GM12872 (cell line): ENCODE measurements at regions not wholly inside any gene's neighbourhood (a gene's known extent, or its start where the extent isn't known, plus 50 kb on each side); places are given as distances from the start of the nearest gene placed in this dataset.

Experiments used
- TF ChIP-seq, protein P1 (sequence below): IDR thresholded peaks from 3 replicates; pipeline ENCODE4 v1.5.1; 2011; ENCODE audit warnings: low read depth, mild to moderate bottlenecking, low read length, moderate library complexity; ENCODE audit not compliant: insufficient read depth

DNA sequence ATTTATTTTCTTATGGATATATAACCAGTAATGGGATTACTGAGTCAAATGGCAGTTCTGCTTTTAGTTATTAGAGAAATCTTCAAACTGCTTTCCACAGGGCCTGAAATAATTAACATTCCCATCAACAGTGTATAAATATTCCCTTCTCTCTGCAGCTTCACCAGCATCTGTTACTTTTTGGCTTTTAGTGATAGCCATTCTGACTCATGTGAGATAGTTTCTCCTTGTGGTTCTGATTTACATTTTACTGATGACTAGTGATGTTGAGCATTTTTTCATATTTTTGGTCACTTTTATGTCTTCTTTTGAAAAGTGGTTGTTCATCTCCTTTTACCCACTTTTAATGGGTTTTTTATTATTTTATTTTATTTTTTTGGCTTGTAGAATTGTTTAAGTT is 1290.3 kb upstream of the CDH9 start:
- TF ChIP-seq, protein P1, sequence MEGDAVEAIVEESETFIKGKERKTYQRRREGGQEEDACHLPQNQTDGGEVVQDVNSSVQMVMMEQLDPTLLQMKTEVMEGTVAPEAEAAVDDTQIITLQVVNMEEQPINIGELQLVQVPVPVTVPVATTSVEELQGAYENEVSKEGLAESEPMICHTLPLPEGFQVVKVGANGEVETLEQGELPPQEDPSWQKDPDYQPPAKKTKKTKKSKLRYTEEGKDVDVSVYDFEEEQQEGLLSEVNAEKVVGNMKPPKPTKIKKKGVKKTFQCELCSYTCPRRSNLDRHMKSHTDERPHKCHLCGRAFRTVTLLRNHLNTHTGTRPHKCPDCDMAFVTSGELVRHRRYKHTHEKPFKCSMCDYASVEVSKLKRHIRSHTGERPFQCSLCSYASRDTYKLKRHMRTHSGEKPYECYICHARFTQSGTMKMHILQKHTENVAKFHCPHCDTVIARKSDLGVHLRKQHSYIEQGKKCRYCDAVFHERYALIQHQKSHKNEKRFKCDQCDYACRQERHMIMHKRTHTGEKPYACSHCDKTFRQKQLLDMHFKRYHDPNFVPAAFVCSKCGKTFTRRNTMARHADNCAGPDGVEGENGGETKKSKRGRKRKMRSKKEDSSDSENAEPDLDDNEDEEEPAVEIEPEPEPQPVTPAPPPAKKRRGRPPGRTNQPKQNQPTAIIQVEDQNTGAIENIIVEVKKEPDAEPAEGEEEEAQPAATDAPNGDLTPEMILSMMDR: no peak

DNA sequence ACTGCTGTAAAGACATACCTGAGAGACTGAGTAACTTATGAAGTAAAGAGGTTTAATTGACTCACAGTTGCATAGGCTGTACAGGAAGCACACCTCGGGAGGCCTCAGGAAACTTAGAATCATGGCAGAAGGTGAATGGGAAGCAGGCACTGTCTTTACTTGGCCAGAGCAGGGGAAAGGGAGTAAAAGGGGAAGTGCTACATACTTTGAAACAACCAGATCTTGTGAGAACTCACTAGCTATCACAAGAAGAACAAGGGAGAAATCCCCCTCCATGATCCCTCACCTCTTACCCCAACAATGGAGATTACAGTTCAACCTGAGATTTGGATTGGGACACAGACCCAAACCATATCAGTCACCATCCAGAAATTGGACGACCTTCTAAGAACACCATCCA is 1285.8 kb upstream of the CDH9 start:
- TF ChIP-seq, protein P1: no peak

DNA sequence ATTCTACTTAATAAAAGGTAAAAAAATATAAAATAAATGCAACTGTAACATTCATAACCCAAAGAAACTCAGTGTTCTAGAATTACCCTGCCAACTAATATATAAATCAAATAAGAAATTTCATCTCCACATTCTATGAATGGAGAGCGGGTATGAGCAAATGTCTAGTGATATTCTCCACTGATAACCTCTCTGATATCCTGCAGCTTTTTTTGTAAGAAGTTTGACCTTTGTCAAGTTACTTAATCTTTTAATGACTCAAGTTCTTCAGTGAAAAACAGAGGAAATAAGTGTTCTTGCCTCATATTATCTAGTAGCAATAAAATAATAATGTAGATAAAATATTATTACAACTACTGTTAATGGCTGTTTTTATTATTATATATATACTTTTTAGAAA is 1275.6 kb upstream of the CDH9 start:
- TF ChIP-seq, protein P1: no peak

DNA sequence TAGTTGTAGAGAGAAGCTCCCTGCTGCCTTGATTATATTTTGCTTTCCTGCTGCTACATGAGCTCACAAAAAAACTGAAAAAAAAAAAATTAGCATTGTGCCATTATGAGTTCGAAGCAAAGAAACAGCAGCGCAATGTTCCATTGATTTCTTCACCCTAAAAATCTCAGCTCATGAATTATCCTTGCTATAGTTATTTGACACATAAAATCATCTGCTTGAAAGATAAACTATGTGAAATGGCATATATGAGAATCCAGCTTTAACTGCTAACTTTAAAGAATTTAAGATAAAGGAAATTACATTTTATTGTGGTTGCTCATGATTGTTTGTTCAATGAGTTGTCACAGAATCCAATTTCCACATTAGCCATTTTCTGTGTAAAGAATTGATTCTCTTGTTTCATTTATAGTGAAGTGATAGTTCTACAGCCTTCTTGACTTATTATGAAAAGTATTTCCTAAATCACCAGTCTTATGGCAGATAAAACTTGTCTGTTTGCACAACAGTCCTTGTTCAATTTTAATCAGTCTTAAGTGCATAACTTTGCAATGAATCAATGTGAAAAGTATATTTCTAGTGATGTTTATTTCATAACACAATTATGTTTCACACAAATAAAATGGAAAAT is 1275.0 kb upstream of the CDH9 start:
- TF ChIP-seq, protein P1: no peak

DNA sequence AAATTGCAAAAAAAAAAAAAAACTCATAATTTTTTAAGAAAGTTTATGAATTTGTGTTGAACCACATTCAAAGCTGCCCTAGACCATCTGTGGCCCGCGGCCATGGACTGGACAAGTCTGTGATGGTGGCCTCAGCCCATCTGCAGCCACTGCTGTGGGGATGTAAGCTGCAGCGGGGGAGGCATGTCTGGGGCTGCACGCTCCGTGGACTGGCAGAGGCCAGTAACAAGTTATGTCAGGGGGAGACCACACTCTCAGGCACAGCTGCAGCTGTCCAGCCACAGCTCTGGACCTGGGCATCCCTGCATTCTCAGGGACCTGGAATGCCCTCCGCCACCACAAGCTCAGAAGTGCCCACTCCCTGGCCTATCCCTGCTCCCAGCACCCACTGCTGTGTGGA is 1272.3 kb upstream of the CDH9 start:
- TF ChIP-seq, protein P1: no peak

DNA sequence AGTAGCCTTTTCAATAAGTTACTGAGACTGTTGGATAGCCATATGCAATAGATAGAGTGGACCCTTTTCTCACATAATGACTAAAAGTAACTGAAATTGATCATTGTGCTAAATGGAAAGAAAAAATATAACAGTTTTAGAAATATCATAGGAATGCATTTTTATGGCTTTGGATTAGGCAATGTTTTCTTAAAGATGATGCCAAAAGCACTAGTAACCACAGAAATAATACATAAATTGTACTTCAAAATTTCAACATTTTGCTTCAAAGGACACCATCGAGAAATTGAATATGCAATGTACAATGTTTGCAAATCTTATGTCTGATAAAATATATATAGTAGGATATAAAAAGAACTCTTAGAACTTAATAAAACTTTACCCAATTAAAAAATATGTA is 1267.5 kb upstream of the CDH9 start:
- TF ChIP-seq, protein P1: no peak

DNA sequence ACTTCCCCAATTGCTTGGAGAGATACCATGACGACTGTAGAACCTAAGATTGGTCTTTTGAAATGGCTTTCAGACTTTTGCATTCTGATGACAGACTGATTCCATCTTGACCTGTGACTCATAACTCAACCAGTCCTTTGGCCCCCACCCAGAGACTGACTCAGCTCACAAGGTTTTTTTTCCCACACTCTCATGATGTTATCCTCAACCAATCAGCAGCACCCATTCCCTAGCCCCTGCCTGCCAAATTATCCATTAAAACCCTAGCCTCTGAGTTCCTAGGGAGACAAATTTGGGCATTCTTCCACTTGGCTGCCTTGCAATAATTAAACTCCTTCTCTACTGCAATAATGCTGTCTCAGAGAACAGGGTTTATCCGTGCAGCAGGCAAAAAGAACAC is 1263.3 kb upstream of the CDH9 start:
- TF ChIP-seq, protein P1: no peak
